ENCODE measurements at regions not wholly inside any gene's neighbourhood (a gene's known extent, or its start where the extent isn't known, plus 50 kb on each side); places are given as distances from the start of the nearest gene placed in this dataset.

DNA sequence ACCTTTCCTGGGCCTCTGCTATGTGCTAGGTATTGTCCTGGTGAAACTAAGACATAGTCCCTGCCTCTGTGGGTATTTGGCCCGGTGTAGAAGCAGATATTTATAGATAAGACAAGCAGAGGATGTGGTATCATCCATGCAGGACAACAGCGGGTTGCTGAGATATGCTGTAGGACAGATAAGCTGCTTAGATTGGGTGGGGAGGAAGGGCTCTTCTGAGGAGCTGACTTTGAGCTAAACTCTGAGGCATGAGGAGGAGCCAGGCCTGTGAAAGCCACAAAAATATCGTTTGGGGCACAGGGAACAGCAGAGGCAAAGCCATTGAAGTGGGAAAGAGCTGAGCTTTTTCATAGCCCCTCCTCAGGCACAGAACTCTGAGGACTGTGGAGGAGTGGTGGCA lies 492.5 kb upstream of the CFAP20DC start:
- DNase-seq (ENCODE audit: low spot score), result no peak

DNA sequence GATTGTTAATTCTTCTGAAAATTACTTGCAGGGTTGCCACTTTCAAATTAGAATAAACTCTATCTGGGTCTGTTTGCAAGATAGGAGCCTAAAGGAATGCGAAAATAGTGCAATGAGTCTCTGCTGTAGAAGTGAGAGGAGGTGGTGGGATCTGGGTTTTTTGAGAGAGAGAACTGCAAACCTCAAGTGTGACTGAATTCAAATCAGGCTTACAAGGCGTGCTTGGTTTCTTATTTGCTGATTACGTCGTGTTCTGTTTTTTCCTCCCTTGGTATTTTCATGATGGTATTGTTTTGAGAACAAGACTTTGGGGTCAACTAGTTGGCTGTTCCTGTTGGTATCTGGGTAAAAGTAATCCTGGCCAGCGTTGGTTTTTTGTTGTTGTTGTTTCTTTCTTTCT lies 490.9 kb upstream of the CFAP20DC start:
- no peak for DNase-seq (ENCODE audit: low spot score)

DNA sequence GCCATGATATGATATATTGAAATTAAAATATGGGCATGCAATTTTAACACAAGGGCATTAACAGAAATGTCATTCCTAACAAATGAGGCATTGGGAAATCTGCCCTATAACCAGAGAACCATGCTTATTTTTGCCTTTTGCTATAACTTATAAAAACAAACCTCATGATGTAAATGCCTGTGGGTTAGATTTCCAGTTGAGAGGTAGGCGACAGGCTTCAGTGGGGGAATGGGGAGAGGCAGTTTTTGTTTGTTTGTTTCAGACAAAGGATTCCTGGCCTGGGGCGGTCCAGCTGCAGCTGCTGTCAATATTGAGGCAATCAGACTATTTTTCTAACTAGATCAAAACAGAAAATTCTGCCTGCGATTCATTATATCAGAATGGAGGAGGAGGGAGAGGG lies 490.4 kb upstream of the CFAP20DC start:
- no peak for DNase-seq (ENCODE audit: low spot score)

DNA sequence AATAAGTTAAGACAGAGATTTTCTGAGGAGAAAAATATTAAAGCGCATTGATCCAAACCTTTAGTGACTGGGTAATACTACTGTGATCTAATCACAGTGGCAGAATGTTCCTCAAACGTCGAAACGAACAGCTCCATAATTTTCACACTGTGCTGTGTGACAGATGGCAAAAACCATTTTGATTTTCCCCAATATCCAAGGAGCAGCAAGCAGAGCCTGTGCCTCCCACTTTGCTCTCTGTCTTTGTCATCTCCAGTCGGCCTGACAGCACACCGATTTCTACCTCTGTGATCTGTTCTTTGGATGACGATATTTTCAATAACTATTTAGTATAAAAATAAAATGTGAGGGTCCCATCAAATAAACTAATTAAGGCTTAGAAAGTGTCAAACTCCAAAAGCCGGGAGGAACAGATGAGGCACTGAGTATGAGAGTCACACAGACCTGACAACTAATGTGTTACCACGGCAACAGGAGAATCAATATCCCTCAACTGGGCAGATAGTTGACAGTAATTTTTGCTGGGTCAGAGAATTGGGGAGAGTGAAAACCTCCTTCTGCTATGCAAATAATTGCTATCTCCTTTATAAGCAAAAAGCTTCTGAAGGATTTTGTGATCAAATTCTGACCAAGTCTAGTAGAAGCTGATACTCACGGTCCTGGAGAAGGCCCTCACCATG lies 489.1 kb upstream of the CFAP20DC start:
- DNase-seq (ENCODE audit: low spot score), result no peak

DNA sequence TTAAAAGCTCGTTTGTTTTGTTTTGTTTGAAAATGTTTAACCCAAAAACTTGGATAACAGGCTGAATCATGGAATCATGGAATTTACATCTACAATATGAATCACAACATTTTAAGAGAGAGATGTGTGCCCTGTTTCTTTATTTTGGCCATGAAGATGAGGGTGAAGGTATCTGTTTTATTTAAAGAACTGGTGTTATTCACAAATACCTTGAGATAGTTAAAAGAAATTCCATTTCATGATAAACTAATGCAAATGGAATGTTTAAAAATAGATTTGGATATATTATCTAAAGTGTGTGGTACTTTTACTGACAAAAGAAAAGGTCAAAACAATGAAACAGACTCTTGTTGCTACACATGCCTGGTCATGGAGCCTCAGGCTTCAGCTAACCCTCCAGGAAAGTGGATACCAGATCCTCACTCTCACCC lies 486.0 kb upstream of the CFAP20DC start:
- DNase-seq (ENCODE audit: low spot score), result no peak

DNA sequence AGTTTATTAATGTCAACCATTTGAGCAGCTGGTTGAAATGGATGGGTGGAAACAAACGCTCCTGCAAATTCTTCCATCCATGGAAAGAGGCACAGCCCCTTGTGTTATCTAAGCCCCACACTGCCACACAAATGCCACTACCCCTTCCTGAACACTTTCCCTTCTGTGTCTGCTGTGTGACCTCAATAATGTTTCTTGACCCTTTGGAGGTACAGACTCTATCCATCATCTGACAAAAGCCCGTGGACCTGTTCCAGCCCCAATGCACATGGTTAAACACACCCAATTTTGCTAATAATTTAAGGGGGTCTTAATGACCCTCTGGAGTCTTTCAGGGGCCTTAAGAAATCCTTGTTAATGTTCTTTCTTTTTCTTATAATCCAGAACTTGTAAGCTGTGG lies 482.2 kb upstream of the CFAP20DC start:
- no peak for DNase-seq (ENCODE audit: low spot score)

DNA sequence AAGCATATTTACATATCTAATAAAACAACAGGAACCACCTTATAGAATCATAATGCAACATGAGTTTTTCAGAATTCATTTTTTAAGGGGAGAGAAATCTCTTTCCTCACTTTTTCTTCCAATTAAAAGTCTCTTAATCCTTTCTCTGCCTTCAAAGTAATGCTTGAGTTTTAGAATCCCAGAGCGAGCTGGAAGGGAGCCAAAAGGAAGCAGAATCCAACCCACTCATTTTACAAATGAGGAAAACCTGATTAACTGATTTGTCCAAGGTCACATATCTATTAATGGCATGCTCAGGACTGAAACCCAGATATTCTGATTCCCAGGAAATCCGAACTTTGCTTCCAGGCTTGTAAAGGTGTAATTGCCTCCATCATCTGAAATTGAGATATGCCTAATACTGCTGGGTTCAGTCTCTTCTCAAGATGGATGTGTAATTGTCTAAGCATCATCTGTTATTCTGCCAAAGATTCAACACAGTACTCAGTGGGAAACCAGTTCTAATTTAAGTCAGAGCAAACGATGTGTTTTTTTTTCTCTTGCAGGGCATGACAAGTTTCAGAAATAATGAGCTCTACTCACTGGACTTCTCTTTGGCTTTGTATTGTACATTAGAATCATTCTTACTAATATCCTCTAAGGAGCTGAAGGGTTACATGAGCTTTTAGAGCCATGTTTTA lies 481.4 kb upstream of the CFAP20DC start:
- no peak for DNase-seq (ENCODE audit: low spot score)

DNA sequence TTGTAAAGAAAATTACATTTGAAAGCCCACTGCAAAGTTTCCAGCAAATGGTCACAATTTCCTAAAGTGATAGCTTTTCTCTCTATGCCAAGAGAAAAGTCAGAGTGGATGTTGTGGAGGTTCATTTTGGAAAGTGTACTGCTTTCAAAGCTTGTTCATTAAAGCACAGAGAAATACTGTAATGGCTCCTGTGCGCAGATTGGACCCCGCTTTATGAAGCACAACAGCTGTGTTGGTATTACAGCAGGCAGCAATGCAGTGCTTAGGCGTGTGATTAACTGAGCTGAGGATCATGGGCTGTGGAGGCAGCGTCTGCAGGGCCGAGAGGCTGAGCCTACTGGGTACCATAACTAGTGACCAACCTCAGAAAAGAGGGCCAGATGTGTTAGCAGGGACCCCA lies 478.4 kb upstream of the CFAP20DC start:
- no peak for DNase-seq (ENCODE audit: low spot score)

DNA sequence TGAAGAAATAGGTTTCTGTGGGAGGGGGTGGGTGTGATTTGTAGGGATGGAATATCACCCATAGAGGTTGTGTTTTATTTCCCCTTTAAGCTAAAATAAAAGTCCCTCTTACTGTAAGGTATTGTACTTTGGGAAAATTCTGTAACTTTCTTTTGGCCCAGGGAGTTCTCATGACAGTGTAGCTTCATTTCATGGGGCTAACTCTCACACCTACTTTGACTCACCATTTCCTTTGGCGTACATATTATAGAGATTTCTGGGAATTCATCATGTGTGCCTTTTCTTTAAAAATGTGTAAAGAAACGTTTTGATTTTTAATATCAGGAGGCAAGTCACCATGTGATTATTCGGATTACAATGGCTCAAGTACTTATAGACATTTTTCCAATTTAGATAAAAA lies 477.7 kb upstream of the CFAP20DC start:
- DNase-seq (ENCODE audit: low spot score), result no peak

DNA sequence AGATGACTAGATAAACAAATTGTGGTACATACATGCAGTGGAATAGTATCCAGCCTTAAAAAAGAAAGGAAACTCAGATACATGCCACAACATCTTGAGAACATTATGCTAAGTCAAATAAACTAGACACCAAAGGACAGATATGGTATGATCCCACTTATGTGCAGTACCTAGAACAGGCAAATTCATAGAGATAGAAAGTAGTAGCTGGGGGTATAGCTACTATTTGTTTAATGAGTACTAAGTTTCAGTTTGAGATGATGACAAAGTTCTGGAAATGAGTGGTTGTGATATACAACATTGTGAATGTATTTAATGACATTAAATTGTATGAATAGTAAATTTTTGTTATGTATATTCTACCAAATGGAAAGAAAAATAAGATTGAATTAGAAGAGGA lies 477.2 kb upstream of the CFAP20DC start:
- DNase-seq (ENCODE audit: low spot score), result no peak

DNA sequence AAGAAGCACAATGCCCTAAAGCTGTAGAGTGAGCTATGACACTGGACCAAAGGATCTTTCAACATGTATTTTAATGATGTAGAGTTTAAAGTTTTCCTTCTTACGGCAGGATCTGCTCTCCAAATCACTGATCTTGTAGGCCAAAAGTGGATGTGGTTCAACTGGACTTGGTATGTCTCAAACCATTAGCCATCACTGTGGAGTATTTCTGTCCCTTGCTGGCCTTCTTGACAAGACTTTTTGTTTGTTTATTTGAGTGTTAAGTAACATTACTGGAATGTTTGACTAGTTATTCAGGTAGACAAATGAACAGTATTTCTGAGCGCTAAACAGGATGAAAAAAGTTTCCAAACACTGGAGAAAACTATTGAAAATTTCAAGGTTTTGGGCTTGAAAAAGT lies 472.7 kb upstream of the CFAP20DC start:
- no peak for DNase-seq (ENCODE audit: low spot score)

DNA sequence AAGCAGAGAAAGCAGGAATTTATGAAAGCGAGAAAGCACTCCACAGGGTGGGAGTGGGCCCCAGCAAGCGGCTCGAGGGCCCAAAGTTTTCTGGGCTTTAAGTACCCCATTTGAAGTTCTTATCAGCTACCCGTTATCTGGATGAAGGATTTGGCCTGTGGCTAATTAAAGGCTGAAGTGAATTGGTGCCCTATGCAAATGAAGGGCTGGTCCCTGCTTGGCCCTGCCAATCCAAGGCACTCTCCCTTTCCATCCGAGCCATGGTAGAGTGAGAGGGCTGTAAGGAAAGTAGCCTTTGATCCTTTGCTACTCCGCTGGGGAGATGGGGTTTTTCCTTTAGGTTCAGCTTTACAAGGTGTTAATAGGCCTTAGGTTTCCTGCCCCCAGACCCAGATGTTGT lies 469.3 kb upstream of the CFAP20DC start:
- no peak for DNase-seq (ENCODE audit: low spot score)

DNA sequence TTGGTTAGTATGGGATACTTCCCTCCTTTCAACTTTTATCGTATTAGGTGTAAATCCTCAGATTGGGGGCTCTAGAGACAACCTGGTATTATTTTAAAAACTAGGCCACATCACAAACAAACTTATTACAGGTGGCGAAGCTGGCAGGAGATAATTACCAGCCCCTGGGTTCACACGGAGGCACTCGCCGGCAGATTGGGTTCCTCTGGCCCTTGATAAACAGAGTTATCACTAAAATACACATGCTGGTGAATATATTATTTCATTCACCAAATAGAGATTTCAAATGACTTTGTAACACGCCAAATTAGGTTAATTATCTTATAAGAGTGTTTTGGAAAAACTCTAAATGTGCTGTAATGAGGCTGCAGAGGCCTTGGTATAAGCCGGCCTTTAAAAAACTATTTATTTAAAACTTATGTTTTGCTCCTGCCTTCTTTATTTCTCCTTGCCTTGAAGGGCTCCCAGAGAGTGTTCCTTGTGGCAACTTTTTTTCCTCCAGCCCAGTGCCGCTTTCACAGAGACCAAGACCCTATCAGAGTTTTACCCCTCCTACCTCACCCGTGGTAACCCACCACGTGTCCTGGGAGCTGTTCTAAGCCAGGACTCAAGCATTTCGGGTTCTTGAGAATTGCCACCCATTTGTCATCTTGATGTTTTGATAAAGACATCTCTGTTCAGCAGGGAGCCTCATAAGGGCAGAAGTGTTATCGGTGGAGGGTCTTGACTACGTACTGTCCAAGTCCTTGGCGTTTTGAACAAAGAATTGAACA lies 468.6 kb upstream of the CFAP20DC start:
- no peak for DNase-seq (ENCODE audit: low spot score)

DNA sequence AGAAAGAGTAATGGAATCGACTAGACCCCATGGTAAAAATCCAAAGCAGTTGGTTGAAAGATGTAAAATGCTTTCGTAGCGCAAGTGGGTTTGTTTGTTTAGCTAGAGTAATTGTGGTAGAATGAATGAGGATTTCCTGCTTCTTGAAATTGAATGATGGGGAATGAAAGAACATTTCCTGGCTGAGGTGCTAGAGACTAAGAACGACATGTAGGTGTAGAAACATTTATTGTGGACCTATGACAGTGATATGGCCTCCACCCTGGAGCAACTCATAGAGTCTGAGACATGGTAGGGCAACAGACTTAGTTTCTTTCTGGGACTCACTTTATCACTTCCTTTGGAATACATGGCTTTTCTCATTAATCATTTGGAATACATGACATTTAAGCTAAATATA lies 467.6 kb upstream of the CFAP20DC start:
- DNase-seq (ENCODE audit: low spot score), result no peak

DNA sequence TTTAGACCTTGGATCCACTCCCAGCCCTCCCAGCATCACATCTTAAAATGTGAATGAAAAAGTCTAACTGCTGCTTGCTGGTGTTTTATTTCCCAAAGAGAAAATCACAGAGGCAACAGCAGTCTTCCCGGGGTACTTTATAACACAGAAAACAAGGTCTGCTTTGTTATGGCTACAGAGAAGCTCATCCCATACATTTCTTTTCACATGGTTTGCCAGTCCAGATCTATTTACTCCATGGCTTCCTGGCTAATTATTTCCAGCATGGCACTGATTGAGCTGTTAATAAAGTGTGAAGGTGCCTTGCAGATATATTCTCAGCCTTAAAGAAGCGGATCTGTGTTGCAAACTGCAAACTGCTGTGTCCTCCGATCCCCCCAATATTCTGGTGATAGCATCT lies 466.1 kb upstream of the CFAP20DC start:
- DNase-seq (ENCODE audit: low spot score), result no peak

DNA sequence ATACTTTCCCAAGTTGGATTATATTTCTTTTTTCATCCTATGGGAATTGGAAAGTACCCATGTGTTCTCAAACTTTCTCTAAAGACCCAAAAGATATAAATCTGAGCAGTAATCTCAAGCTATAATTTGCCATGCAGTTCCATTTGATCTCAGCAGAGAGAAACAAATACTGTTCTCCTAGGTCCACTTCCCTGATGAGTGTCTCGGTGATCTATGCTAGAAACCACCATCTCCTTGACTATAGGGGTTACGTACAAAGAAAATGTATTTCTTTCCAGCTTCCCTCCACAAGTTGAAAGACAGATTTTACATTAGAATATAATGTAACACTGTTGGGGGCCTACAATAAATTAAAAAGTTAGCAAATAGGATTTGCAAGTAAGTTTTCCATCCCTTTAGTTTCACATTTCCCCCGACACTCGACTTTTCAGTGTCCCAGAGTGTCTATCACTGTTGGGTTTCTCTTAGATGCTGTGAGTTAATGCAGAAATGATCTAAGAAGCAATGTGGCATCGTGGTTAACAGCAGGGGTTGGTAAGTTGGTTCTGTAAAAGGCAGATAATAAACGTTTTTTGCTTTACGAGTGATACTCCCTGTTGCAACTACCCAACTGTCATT lies 465.1 kb upstream of the CFAP20DC start:
- no peak for DNase-seq (ENCODE audit: low spot score)

DNA sequence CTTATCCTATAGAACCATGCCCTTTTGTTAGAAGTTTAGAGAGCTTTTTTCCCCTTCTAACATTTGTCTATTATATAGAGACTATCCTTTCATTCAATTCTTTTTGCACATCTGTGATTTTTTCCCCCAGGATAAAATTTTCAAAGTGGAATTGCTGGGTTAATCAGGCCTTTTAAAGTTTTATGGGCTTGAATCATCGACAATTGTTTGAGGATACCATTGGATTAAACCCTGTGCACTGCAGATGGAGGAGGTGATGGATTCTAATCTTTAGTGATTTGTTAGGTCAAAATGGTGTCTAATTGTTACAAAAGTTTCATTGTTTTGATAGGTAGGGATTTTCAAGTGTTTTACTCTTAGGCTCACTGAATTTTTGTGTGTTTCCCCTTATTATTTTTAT lies 463.7 kb upstream of the CFAP20DC start:
- no peak for DNase-seq (ENCODE audit: low spot score)

DNA sequence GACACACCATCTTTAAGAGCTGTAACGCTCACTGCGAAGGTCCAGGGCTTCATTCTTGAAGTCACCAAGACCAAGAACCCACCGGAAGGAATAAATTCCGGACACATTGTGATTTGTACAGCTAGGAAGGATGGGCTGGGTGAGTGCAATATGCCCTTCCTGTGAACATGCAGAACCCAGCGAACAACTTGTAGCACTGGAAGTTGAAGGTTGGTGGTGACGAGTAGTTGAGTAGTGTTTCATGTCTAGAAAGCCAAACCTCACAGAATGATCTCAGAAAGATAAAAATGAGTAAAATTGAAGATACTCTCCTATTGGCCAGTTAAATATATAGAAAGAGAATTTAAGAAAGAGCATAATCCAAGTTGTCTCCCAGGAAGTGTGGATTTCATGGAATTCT lies 462.2 kb upstream of the CFAP20DC start:
- no peak for DNase-seq (ENCODE audit: low spot score)

DNA sequence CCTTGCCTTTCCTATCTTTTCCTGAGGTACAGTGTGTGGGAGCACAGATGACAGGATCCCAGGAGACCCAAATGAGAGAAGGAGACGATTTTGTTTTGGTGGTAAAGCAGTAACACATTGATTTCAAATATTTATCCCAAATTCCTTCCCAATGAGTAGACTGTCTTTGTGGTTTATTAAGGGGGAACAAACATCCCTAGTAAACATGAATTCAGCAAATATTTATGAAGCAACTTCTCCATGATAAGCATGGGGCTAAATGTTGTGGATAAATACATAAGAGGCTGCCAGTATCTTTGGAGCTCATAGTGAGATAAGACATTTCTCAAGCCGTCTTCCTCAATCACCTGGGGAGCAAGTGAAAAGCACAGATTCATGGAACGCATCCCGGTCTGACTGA lies 460.8 kb upstream of the CFAP20DC start:
- DNase-seq (ENCODE audit: low spot score), result no peak

DNA sequence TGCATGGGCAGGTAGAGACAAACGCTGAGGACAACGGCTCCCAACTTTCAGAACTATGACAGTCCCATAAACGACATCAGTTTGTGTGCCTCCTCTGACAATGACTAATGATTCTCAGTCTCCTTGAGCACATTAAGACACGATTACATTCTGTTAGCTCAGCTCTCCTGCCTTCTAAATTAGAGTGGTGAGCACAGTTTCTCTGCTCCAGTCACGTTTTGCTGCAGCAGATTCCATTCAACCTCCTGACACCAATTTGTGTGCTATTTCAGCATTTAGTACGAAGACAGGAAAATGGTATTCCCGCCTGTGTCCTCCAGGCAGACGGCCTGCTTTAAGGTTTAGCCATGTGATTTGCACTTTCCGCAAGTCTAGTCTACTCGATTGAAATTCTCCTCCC lies 458.4 kb upstream of the CFAP20DC start:
- no peak for DNase-seq (ENCODE audit: low spot score)

DNA sequence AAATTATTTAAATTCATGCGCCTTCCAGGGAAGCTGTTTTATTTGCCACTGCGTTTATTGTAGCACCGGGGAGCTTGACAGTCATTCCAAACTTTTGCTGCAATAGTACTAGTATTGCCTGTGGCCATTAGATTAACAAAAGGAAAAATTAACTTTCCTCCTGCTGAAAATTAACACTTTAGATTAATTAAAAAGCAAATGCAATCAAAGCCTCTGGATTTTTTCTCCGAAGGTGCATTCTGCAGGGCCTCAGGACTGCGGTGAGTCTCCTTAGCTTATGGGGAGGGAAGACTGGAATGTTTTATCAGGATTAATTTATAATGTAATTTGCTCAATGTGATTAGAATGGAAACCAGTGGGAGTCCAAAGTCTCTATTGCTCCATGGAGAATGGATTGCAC lies 456.4 kb upstream of the CFAP20DC start:
- DNase-seq (ENCODE audit: low spot score), result no peak

DNA sequence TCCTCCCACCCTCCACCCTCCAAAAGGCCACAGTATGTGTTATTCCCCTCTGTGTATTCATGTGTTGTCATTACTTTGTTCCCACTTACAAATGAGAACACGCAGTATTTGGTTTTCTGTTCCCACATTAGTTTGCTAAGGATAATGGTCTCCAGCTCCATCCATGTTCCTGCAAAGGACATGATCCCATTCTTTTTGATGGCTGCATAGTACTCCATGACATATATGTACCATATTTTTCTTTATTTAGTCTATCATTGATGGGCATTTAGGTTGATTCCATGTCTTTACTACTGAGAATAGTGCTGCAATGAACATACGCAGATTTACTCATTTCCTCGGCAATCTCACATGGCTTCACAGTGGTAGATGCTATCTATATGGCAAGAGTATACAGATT lies 453.6 kb upstream of the CFAP20DC start:
- no peak for DNase-seq (ENCODE audit: low spot score)

DNA sequence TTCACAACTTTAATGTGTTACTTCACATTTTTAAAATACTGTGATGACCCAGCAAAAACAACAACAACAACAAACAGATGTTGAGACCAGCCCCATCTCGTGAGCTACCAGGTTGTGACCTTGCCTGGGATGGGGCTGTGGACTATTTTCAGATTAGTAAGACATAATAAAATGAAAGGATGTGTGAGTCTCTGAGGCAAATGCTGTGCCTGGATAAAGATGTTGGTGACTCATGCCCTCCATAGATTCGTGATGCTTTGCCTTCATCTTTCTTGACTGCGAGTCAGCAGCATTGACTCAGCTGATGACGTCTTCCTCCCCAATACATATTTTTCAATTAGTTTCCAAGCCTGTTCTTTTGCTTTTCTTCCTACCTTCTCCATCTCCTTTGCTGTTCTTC lies 453.0 kb upstream of the CFAP20DC start:
- DNase-seq (ENCODE audit: low spot score), result no peak
